Activated gamma-delta T cell treated with Interleukin-2 at 50 U/mL for 16 hours (primary cell): ENCODE measurements at regions not wholly inside any gene's neighbourhood (a gene's known extent, or its start where the extent isn't known, plus 50 kb on each side); places are given as distances from the start of the nearest gene placed in this dataset.
"Not testable (repeated sequence)": the region's sequence is repeated elsewhere in the genome, so short reads cannot be mapped to it uniquely, and the experiment has no call there.

Experiments
- DNase-seq: peaks from one replicate; pipeline ENCODE4 v3.0.0-alpha.2; 2020

DNA sequence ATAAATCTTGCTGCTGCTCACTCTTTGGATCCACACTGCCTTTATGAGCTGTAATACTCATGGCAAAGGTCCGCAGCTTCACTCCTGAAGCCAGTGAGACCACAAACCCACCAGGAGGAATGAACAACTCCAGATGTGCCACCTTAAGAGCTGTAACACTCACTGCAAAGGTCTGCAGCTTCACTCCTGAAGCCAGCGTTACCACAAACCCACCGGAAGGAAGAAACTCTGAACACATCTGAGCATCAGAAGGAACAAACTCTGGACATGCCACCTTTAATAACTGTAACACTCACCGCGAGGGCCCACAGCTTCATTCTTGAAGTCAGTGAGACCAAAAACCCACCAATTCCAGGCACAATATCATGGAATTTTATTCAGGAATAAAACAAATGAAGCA, 1635.9 kb upstream of the SLC39A10 start:
- not testable (repeated sequence) for DNase-seq

DNA sequence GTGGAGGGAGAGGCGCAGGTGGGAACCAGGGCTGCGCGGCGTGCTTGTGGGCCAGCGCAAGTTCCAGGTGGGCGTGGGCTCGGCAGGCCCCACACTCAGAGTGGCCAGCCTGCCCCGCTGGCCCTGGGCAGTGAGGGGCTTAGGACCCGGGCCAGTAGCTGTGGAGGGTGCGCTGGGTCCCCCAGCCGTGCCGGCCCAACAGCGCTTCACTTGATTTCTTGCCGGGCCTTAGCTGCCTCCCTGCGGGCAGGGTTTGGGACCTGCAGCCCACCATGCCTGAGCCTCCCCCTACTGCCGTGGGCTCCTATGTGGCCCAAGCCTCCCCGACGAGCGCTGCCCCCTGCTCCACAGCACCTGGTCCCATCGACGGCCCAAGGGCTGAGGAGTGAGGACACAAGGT, 1636.9 kb upstream of the SLC39A10 start:
- no peak for DNase-seq

DNA sequence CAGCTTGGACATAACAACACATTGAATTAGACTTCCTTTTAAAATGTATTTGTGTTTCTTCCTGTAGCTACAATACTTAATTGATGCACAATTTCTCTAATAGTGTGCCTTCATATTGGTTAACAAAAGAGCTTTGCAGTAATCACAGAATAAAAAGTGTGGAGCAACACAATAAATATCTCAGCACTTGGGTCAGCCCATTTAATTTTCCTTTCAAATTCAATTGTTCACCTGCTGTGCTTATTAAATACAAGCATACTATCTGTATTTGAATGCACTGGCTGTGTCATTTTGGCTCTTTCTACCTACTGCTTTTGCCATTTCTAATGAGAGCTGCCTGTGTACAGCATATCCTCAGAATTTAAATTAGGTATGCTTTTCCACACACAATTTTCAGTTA, 1641.3 kb upstream of the SLC39A10 start:
- no peak for DNase-seq

DNA sequence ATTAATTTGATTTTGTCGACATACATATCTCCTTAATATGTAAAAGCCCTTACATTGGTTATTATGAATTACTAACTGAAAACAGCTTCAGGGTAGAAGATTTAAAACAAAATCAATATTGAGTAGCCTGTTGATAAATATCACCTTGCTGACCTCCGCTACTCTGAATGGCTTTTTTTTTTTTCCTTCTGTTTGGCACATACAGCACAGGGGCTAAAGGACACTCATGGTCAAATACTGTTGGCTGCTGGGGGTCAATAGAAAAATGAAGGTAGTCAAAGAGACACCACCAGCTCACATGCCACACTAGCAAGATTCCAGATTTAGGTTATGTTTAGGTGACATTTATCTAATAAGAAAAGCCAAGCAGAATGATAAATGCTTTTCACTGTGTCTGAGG, 1642.4 kb upstream of the SLC39A10 start:
- DNase-seq = no peak

DNA sequence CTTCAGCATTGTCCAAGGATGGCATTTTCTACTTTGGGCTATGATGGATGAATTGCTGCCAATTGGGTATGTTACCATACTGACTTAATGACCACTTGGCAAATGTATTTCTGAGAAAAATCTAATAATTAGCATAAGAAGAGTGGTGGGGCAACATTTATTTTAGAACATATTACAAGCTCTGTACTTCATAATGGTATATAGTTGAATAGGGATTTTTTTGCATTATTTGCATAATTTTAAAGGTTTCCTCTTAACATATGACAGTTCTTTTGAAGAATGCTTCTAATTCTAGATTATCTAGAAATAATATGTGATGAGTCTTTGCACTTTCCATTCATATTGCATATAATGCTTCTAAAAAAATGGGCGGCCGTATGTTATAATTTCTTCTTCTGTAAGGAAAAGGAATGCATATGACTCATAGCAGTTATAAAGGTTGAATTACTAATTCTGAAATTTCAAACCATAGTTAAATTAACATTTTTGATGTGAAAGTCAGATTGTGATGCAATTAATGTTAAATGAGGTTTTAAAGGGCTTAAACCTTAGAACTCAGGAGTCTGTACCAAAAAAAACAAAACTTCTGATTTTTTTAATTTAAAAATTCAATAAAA, 1652.3 kb upstream of the SLC39A10 start:
- no peak for DNase-seq

DNA sequence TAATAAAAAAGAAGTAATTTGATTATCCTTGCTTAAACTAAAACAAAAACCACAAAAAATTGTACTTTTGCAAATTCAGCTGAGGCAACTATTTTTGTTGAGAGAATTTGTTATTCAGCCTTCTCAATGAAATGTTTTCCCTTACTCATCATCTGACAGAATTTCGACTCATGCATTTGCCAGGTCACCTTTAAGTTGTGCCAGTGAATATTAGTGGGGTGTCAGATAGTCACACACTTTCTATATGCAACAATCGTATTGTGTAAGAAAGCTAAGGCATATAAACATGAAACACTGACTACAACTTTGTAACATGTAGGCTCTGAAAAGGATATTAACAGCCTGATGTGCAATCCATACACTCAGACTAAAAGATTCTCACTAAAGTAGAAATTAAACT, 1653.1 kb upstream of the SLC39A10 start:
- DNase-seq = no peak

DNA sequence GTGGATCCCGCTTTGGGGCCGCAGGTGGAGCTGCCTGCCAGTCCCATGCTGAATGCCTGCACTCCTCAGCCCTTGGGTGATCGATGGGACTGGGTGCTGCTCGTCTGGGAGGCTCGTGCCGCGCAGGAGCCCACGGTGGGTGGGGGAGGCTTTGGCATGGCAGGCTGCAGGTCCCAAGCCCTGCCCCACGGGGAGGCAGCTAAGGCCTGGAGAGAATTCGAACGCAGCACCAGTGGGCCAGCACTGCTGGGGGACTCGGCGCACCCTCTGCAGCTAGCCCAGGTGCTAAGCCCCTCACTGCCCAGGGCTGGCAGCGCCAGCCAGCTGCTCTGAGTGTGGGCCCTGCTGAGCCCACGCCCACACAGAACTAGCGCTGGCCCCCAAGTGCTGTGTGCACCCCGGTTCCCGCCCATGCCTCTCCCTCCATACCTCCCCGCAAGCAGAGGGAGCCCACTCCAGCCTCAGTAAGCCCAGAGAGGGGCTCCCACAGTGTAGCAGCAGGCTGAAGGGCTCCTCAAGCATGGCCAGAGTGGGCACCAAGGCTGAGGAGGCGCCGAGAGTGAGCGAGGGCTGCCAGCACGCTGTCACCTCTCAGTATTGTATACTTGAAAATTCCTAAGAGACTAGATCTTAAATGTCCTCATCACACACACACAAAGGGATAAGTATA, 1654.2 kb upstream of the SLC39A10 start:
- no peak for DNase-seq

DNA sequence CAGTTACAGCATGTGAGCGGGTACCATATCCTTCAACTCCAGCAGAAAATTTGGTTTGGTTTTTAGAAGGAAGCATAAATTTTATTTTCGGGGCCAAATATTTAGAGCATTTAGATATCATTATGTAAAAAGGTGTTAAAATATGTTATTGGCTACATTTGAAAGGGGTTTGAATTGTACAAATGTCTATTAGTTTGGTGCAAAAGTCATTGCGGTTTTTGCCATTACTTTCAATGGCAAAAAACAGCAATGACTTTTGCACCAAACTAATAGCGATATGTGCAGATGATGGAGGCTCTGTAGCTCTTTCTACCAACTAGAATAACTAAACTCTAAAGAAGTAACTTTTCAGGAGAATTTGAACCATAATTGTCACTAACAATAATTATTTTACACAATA, 1666.2 kb upstream of the SLC39A10 start:
- no peak for DNase-seq

DNA sequence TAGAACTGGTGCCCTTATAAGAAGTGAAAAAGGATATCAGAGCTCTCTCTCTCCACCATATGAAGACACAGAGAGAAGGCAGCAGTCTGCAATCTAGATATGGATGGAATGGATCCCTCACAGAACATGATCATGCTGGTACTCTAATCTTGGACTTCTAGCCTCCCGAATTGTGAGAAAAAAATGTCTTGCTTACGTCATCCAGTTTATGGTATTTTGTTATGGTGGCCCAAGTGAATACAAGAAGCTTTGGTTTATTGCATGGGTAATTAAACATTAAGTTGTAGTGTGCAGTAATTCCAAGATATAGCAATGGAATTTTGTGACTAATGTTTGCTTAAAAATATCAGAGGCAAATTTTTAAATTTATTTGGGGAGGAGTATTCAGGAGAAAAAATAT, 1667.4 kb upstream of the SLC39A10 start:
- DNase-seq = no peak

DNA sequence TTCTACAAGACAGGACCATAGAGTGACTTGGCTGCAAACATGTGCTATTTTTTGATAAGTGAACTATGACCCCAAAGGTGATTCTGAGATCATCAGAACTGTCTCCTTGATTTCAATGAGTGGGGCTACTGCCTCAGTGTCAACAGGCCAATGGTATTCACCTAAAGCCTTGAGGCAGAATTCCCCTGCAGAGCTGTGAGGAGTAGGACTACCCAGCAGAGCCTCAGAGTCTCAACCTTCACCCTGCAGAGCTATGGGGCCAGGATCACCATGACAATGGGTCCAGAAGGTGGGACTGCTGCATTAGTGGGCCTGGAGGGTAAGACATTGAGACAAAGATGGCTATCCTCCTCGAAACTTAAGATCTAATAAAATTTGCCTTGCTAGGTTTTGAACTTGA, 1668.2 kb upstream of the SLC39A10 start:
- no peak for DNase-seq

DNA sequence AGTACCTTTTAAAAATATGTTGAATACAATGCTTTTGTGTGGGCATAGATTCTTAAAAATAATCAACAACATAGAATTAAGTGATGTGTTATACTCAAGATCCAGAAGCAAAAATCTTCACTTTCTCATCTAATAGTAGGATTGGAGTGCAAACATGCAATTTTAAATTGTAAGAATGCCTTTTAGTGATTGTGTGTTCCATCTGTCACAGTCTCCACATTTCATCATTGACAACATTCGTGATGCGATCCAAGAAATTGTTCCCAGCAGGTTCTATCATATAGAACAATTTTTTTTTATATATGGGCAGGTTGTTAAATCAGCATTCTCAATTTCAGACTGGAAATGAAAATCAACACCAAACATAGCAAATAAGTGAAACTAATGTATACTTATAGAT, 1671.8 kb upstream of the SLC39A10 start:
- no peak for DNase-seq

DNA sequence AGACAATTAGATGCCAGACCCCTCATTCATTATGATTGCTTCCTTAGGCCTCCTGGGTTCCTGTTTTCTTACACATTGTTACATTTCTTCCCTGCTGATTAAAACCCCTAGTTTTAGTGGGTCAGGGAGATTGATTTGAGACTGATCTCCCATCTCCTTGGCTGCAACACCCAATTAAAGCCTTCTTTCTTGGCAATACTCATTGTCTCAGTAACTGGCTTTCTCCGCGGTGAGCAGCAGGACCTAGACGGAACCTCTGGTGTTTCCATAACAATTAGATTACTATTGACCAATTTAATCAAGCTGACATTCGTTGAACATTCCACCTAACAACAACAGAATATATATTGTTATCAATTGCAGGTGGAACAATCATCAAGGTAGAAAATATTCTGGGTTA, 1676.4 kb upstream of the SLC39A10 start:
- no peak for DNase-seq

DNA sequence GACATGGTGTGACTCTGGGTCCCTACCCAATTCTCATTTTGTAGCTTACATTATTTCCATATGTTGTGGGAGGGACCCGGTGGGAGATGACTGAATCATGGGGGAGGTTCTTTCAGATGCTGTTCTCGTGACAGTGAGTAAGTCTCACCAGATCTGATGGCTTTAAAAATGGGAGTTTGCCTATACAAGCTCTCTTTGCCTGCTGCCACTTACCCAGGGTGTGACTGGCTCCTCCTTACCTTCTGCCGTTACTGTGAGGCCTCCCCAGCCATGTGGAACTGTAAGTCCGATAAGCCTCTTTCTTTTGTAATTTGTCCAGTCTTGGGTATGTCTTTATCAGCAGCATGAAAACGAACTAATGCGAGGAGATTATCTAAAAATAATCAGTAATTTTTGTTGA, 1683.2 kb upstream of the SLC39A10 start:
- no peak for DNase-seq

DNA sequence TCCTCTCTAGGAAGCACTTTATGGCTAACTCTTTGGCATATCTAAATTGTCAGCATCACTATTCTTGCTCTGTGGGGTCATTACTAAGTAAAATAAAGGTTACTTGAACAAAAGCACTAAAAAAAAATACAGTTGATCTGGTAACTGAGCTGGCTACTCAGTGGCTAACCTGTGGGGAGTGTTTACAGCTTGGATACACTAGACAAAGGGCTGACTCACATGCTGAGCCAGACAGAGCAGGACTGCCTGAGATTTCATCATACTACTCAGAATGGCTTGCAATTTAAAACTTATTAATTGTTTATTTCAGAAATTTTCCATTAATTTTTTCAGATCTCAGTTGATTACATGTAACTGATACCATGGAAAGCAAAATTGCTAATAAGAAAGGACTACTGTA, 1690.4 kb upstream of the SLC39A10 start:
- no peak for DNase-seq

DNA sequence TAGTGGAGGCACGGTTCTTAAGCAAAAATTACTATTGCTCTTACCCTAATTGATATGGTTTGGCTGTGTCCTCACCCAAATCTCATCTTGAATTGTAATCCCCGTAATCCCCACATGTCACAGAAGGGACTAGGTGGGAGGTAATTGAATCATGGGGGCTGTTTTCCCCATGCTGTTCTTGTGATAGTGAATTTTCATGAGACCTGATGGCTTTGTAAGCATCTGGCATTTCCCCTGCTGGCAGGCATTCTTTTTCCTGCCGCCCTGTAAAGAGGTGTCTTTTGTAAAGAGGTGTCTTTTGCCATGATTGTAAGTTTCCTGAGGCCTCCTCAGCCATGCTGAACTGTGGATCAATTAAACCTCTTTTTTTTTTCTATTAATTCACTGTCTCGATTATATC, 1691.8 kb upstream of the SLC39A10 start:
- no peak for DNase-seq

DNA sequence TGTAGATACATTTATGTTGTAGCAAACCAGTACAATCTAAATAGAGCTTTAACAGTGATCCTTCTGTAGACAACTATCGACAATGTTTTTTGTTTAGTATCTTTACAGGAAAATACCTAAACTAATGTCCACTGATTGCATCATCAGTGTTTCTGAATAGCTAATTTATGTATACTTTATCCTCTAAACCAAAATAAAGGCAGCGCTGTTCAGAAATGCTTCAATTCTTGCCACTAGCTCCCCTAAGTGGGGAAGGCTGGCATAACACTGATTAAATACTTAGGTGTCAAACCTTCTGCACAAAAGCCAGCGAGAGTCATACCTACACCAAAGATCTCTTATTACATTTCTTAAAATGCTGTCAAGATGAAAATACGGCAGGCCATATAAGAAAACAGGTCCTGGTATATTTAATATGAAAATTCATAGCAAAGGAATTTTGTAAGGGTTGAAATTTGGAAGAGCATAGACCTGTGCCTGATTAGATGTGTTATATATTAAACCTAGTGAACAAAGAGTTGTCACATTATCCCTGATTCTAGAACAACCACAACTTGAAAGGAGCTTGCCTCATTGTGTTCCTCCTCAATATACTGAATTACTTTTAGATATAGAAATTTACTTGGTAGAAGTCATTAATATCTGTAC, 1693.4 kb upstream of the SLC39A10 start:
- DNase-seq = no peak

DNA sequence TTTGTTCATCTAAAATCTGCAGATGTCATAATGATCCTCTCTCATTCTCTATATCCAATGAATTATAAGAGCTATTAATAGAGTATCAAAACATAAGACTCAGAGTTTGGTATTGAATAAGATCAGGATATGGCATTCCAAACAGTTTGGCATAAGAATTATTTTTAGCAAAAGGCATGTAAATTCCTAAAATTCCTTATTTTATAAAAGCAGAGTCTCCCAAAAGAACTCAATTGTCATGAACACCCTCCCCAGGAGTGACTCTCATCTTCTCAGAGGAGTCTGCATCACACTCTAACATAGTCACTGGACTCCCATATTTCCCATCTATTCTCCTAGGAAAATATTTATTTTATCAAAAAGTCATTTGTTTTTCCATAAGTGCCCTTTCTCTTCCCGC, 1710.2 kb upstream of the SLC39A10 start:
- DNase-seq = no peak

DNA sequence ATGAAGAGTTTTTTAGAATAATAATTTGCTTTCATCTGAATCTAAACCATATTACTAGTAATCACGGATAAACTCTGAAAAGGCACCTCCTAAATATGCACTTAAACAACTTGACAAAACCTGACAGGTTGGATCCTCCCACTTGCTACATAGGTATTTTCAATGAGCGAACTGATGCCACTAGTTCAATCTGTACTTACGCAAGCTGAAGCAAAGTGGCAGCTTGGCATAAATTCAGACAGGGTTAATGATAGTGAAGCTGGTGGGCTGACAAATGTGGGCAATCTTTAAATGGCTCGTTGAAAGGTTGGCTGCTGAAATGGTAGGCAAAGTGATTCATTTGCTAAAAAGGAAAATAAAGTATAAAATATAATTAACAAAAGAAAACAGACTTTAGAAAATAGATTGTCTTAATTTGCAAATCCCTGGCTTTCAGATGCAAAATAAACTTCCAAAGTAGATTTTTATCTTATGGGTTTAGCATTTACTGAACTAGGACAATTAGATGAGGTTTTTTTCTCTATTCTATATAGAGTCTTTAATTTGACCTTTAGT, 1713.5 kb upstream of the SLC39A10 start:
- no peak for DNase-seq

DNA sequence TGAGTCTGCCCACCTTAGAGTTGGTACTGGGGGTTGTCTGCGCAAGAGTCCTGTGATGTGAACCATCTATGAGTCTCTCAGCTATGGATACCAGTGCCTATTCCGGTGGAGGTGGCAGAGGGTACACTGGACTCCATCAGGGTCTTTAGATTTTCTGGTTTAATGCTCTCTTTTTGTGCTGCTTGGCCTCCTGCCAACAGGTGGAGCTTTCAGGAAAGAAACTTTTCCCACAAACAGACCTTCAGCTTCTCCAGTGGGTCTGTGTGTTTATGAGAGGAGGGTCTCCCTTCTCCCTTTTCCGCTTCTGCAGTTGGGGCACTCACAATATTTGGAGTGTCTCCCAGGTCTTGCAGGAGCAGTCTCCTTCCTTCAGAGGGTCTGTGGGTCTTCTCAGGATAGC, 1721.9 kb upstream of the SLC39A10 start:
- DNase-seq = no peak

DNA sequence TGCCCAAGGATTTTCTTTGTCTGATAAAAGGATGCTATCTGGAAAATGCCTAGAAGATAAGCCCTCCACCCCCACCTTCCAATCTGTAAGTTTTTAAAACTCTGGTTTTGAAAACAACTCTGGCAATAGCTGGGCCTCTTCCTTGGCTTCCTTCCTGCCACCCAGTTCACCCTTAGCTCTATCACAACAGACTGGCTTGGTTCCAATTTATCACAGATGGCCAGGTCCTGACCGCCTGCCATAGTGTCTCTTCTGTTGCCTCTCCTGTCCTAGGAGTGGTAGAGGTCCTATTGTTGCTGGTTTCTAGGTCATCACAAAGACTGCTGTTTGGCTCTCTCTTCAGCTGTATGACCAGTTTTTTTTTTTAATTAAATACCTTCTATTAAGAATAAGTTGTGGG, 1727.9 kb upstream of the SLC39A10 start:
- no peak for DNase-seq

DNA sequence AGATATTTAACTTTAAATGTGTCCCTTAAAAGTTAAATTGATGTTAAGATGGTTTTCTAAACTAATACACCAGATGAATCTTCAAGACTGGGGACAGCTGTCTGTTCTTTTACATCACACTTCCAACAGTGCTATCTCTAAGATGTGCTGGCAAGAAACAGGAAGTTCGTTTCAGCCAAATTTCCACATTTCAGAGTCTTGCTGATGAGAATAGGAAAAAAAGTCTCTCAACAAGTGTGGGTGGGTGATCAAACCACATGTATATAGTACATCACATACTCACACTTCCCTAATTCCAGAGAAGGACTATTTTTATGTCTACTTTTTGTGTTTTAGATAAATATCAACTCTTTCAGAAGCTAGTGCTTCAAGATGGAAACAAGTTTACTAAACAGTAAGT, 1712.8 kb upstream of the TMEFF2 start:
- DNase-seq = no peak

DNA sequence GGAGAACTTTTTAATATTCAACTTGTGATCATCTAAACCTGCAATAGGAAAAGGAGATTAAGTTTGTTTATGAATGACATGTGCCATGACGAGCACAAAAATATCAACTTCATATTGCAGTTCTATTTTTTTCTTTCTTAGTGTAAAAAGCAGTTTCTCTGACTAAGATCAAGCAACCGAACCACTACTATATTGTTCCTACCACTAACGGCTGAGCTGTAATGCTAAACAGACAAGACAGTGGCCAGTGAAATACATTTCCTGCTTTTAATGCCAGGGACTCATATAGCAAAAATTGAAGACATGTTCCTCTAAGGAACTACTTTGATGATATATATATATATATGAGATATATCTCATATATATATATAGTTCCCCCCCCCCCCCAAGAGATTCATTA, 1705.6 kb upstream of the TMEFF2 start:
- no peak for DNase-seq

DNA sequence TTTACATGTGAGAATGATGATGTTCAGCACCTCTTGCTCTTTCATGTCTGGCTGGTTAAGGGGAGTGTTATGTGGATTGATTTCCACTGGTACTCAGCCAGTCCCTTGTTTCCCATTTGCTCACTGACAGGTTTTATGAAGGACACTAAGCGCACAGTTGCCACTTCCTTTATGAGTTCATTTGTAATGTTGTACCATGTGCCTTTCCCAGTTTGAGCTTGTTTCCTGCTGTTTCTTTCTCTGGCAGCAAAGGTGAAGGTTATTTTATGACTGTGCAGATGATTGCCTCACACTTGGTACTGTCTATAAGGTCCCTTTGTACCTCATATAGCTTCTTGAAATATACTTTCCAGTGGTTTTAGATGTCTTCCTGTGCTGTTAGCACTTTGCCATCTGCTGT, 1700.5 kb upstream of the TMEFF2 start:
- no peak for DNase-seq

DNA sequence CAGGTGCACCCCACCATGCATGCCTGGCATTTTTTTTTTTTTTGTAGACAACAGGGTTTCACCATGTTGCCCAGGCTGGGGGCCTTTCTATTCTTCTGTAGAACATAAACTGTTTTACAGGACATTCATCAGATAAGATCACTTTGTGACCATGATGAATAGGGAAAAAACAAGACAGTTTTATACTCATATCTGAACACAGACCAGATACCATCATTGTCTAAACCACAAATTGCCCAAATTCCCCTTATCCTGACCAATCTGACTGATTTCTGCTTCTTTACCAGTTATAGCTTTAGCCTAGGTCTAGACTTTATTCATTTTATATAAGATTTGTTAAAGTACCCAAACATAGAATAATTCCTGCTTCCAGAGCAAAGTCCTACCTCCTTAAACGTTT, 1699.3 kb upstream of the TMEFF2 start:
- no peak for DNase-seq

DNA sequence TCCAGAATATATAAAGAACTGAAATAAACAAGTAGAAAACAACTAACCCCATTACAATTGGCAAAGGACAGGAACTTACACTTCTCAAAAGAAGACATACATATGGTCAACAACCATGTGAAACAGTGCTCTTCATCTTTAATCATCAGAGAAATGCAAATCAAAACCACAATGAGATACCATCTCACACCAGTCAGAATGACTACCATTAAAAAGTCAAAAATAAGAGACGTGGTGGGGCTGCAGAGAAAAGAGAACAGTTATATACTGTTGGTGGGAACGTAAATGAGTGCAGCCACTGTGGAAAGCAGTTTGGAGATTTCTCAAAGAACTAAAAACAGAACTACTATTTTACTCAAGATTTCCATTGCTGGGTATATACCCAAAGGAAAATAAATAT, 1696.3 kb upstream of the TMEFF2 start:
- DNase-seq = no peak
